ENCODE measurements at regions not wholly inside any gene's neighbourhood (a gene's known extent, or its start where the extent isn't known, plus 50 kb on each side); places are given as distances from the start of the nearest gene placed in this dataset.

DNA sequence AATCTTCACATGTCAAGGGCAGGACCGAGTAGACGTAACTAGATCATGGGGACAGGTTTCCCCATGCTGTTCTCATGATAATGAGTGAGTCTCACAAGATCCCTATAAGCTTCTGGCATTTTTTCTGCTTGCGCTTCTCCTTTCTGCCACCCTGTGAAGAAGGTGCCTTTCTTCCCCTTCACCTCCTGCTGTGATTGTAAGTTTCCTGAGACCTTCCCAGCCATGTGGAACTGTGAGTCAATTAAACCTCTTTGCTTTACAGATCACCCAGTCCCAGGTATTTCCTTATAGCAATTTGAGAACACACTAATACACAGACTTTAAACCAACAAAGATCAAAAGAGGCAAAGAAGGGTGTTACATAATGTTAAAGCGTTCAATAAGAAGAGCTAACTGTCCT is 156.6 kb upstream of the UBE2E2 start:
- H3K27me3 Mint-ChIP-seq (ENCODE audit: unreplicated experiment): peaks cover 3% of the 10 kb centered on the region
- TF ChIP-seq CTCF (IDR thresholded peaks at IDR 0.05): no peak
- DNase-seq (ENCODE audit: extremely low spot score, unreplicated experiment): no peak
- peaks cover 42% of the 10 kb centered on the region for H3K9me3 Mint-ChIP-seq (ENCODE audit: unreplicated experiment)
- H3K4me3 Mint-ChIP-seq (ENCODE audit: unreplicated experiment): no peak overlapping the region
- peaks cover 18% of the 10 kb centered on the region for H3K4me1 Mint-ChIP-seq (ENCODE audit: unreplicated experiment)
- H3K27ac Mint-ChIP-seq (ENCODE audit: unreplicated experiment): no peak overlapping the region
- peaks cover 17% of the 10 kb centered on the region for H3K36me3 Mint-ChIP-seq (ENCODE audit: unreplicated experiment)

DNA sequence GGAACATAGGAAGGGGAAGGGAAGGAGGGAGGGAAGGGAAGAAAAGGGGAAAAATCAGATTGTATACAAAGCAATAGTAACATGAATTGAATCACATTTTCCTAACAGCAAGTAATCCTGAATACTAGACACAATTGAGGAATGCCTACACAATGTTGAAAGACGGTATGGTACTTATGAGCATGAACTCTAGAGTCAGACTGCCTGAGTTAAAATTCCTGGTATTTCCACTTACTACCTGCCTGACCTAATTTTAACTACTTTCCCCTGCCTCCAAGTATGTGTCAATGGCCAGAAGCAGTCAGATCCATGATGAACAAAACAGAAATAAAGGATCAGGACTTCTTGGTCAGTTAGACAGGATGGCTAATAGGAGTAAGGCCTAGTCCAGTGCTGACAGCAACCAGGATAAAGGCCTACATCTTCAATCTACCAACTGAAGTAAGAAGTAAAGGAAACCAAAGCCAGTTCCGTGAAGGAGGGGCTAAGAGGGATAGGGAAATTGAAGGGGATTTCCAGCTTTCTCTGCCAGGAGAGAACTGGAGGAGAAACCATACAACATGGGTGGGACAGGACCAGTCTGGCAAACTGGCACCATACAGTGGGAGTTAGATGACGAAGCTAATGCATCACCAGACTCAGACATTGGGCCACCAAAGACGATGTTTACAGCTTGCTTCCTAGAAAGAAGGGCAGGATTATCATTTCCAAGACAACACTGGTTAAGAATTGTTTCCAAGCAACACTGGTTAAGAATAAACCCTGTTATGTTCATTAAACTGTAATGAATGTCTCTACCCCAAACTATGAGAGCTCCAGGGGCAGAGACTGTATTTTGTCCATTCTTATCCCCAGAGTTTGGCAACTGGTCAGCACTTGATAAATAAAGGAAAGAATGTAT is 151.6 kb upstream of the UBE2E2 start:
- DNase-seq (ENCODE audit: extremely low spot score, unreplicated experiment): no peak
- no peak for TF ChIP-seq CTCF (IDR thresholded peaks at IDR 0.05)
- Mint-ChIP-seq H3K4me3 (ENCODE audit: unreplicated experiment) (no peak overlapping the region), H3K36me3 (ENCODE audit: unreplicated experiment) (peaks cover 13% of the 10 kb centered on the region), H3K4me1 (ENCODE audit: unreplicated experiment) (peaks cover 13% of the 10 kb centered on the region), H3K9me3 (ENCODE audit: unreplicated experiment) (peaks cover 29% of the 10 kb centered on the region), H3K27ac (ENCODE audit: unreplicated experiment) (no peak overlapping the region), H3K27me3 (ENCODE audit: unreplicated experiment) (peaks cover 3% of the 10 kb centered on the region)

DNA sequence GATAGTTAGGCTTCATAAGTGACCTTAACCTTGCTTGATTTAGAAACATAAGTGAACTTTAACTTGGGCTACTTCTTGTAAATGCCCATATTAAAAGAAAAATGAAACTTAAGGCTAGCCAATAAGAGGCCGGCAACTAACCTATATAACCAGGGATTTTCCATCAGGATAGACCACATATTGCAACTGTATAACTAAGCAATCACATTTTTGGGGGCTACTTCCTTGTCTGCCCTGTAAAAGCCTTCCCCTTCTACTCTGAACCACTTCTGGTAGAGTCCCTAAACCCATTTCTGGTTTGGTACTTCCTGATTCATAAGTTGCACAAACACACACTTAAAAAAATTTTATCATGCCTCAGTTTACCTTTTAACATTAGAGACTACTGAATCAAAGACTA is 150.9 kb upstream of the UBE2E2 start:
- no peak overlapping the region for H3K4me3 Mint-ChIP-seq (ENCODE audit: unreplicated experiment)
- no peak for TF ChIP-seq CTCF (IDR thresholded peaks at IDR 0.05)
- DNase-seq (ENCODE audit: extremely low spot score, unreplicated experiment): no peak
- H3K4me1 Mint-ChIP-seq (ENCODE audit: unreplicated experiment): peaks cover 13% of the 10 kb centered on the region
- H3K27me3 Mint-ChIP-seq (ENCODE audit: unreplicated experiment): peaks cover 3% of the 10 kb centered on the region
- peaks cover 7% of the 10 kb centered on the region for H3K36me3 Mint-ChIP-seq (ENCODE audit: unreplicated experiment)
- no peak overlapping the region for H3K27ac Mint-ChIP-seq (ENCODE audit: unreplicated experiment)
- H3K9me3 Mint-ChIP-seq (ENCODE audit: unreplicated experiment): peaks cover 22% of the 10 kb centered on the region

- H3K9me3 Mint-ChIP-seq (ENCODE audit: unreplicated experiment): peaks cover 20% of the 10 kb centered on the region
- H3K27ac Mint-ChIP-seq (ENCODE audit: unreplicated experiment): no peak overlapping the region
- H3K27me3 Mint-ChIP-seq (ENCODE audit: unreplicated experiment): peaks cover 3% of the 10 kb centered on the region
- peak; percentile 11 for TF ChIP-seq CTCF (IDR thresholded peaks at IDR 0.05)
- no peak for DNase-seq (ENCODE audit: extremely low spot score, unreplicated experiment)
- peaks cover 3% of the 10 kb centered on the region for H3K36me3 Mint-ChIP-seq (ENCODE audit: unreplicated experiment)
- no peak overlapping the region for H3K4me3 Mint-ChIP-seq (ENCODE audit: unreplicated experiment)
- peaks cover 13% of the 10 kb centered on the region for H3K4me1 Mint-ChIP-seq (ENCODE audit: unreplicated experiment)
These were observed 150.5 kb upstream of the UBE2E2 start for GRCh38 chr3:23052620-23053019.

DNA sequence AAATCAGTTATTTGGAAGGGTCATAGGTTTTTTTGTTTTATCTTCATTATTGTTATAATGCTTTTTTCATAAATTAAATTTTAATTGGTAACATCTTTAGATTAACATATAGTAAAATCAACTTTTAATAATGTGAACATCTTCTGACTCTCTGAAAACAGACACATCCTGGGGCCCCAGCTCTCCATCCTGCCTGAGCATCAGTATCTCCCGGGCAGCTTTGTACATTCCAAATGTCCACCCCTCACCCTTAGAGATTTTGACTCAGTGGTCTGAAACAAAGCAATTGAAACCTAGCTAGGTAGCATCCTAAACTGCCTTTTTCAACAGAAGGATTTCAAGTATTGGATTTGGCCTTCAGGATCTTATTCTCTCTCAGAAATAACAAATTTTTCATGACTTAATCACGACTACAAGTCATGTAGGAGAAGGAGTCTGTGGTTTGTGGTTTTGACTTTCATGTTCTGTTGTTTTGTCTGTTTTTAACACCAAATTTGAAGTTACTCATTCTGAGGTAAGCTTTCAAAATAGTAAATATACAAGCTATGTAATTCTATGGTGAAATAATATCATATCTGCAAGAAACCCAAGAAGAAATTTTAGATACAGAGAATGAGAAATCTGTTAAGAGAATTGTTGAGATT is 147.3 kb upstream of the UBE2E2 start:
- no peak for DNase-seq (ENCODE audit: extremely low spot score, unreplicated experiment)
- H3K9me3 Mint-ChIP-seq (ENCODE audit: unreplicated experiment): peaks cover 22% of the 10 kb centered on the region
- TF ChIP-seq CTCF (IDR thresholded peaks at IDR 0.05): no peak
- peak overlapping the region; percentile 49 for H3K27ac Mint-ChIP-seq (ENCODE audit: unreplicated experiment)
- peaks cover 5% of the 10 kb centered on the region for H3K27me3 Mint-ChIP-seq (ENCODE audit: unreplicated experiment)
- peaks cover 13% of the 10 kb centered on the region for H3K4me1 Mint-ChIP-seq (ENCODE audit: unreplicated experiment)
- no peak overlapping the region for H3K4me3 Mint-ChIP-seq (ENCODE audit: unreplicated experiment)
- peaks cover 6% of the 10 kb centered on the region for H3K36me3 Mint-ChIP-seq (ENCODE audit: unreplicated experiment)
